Cardiac fibroblast (primary cell): ENCODE measurements at regions not wholly inside any gene's neighbourhood (a gene's known extent, or its start where the extent isn't known, plus 50 kb on each side); places are given as distances from the start of the nearest gene placed in this dataset.

Source experiments
- DNase-seq, 2 donors: peaks; one replicate each; pipeline versions ENCODE4 v3.0.0 to v3.0.0-alpha.2; 2010; ENCODE audit warnings: low read depth in 2 of 2
- H3K4me3 ChIP-seq, 2 donors: replicated peaks in 1 of 2; 1 replicate in 1 of 2; 2 replicates in 1 of 2; pipeline ENCODE4 v1.5.1; 2011; ENCODE audit warnings: low read depth in 2 of 2, low read length in 2 of 2, mild to moderate bottlenecking in 2 of 2, moderate library complexity in 1 of 2
- CTCF ChIP-seq: IDR thresholded peaks from one replicate; pipeline ENCODE4 v1.5.1; 2011; ENCODE audit warnings: low read depth, mild to moderate bottlenecking, low read length, inconsistent platforms

- no peak for TF ChIP-seq CTCF
- no peak for DNase-seq
- no peak overlapping the region for H3K4me3 ChIP-seq
Measured at GRCh38 chr12:123100882-123101281, 50.0 kb downstream of the PITPNM2 start.

- H3K4me3 ChIP-seq = no peak overlapping the region
- DNase-seq = no peak
- no peak for TF ChIP-seq CTCF
Measured at GRCh38 chr12:123100450-123100849, 50.4 kb downstream of the PITPNM2 start.

- DNase-seq = no peak
- no peak for TF ChIP-seq CTCF
- H3K4me3 ChIP-seq = no peak overlapping the region
Measured at GRCh38 chr12:123099560-123100192, 51.2 kb downstream of the PITPNM2 start.

- no peak for DNase-seq
- no peak for TF ChIP-seq CTCF
- no peak overlapping the region for H3K4me3 ChIP-seq
Measured at GRCh38 chr12:123098780-123099179, 52.1 kb downstream of the PITPNM2 start.

- no peak for DNase-seq
- TF ChIP-seq CTCF = no peak
- no peak overlapping the region for H3K4me3 ChIP-seq
Measured at GRCh38 chr12:123097561-123098084, 53.3 kb downstream of the PITPNM2 start.

- H3K4me3 ChIP-seq = no peak overlapping the region
- TF ChIP-seq CTCF = no peak
- DNase-seq = no peak
Measured at GRCh38 chr12:123096741-123097140, 54.1 kb downstream of the PITPNM2 start.

- H3K4me3 ChIP-seq = no peak overlapping the region
- no peak for TF ChIP-seq CTCF
- no peak for DNase-seq
Measured at GRCh38 chr12:123096182-123096581, 54.7 kb downstream of the PITPNM2 start.
